ENCODE measurements at regions not wholly inside any gene's neighbourhood (a gene's known extent, or its start where the extent isn't known, plus 50 kb on each side); places are given as distances from the start of the nearest gene placed in this dataset.

DNA sequence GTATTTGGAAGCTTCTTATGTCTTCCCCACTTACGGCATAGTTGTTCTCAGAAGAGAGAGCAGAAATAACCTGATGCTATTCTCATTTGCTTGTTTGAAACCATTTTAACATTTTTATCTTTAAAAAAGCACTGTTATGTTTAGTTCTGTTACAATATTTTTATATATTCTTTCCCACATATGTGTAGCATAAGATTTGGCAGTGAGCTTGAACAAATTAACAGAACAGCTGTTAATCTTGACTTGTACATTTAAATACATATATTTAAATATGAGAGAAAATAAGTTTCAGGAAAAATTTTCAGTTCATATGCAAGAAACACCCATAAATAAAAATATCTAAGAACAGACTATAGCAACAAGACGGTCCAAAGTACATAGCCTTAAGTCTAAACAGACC, 431.7 kb upstream of the IRAK1BP1 start:
- TF ChIP-seq EZH2 (IDR thresholded peaks at IDR 0.05; ENCODE audit: low read length, missing control alignments): no peak
- TF ChIP-seq, protein P1, sequence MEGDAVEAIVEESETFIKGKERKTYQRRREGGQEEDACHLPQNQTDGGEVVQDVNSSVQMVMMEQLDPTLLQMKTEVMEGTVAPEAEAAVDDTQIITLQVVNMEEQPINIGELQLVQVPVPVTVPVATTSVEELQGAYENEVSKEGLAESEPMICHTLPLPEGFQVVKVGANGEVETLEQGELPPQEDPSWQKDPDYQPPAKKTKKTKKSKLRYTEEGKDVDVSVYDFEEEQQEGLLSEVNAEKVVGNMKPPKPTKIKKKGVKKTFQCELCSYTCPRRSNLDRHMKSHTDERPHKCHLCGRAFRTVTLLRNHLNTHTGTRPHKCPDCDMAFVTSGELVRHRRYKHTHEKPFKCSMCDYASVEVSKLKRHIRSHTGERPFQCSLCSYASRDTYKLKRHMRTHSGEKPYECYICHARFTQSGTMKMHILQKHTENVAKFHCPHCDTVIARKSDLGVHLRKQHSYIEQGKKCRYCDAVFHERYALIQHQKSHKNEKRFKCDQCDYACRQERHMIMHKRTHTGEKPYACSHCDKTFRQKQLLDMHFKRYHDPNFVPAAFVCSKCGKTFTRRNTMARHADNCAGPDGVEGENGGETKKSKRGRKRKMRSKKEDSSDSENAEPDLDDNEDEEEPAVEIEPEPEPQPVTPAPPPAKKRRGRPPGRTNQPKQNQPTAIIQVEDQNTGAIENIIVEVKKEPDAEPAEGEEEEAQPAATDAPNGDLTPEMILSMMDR (conservative IDR thresholded peaks at IDR 0.05 in 1 of 2, IDR thresholded peaks at IDR 0.05 in 1 of 2; ENCODE audit: low read depth in 1 of 2, low read length in 2 of 2): no peak

Data from fibroblast of lung (primary cell).